NCI-H187 (cell line): ENCODE measurements at regions not wholly inside any gene's neighbourhood (a gene's known extent, or its start where the extent isn't known, plus 50 kb on each side); places are given as distances from the start of the nearest gene placed in this dataset.
A peak's percentile ranks its signal among the peaks of the same experiment; 100 is the strongest.
"Not testable (repeated sequence)": the region's sequence is repeated elsewhere in the genome, so short reads cannot be mapped to it uniquely, and the experiment has no call there.

Source experiments
- DNase-seq, 2 experiments: peaks; one replicate each; lab custom pipeline; 2025; lab: John Stamatoyannopoulos, UW

- DNase-seq = no peak
Measured at GRCh38 chr4:38519666-38520065, 144.3 kb upstream of the KLF3 start.

DNA sequence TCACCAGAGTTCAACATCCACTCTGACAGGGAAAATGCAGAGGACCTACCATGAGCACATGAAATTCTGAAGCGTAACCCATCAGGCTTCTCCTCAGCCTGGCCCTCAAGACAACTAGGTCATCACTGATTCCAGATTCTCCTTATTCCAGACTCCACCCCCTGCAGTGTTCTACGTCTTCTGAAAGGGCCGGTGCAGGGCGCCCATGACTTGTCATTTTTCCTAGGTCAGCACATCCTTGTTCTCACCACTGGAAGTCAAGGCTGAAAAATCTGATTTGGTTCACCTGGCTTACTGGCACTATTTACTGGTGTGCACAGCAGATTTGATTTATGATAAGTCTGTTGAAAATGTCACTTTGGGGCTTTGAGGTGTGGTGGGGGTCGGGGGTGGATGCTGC lies 140.9 kb upstream of the KLF3 start:
- DNase-seq = no peak

DNA sequence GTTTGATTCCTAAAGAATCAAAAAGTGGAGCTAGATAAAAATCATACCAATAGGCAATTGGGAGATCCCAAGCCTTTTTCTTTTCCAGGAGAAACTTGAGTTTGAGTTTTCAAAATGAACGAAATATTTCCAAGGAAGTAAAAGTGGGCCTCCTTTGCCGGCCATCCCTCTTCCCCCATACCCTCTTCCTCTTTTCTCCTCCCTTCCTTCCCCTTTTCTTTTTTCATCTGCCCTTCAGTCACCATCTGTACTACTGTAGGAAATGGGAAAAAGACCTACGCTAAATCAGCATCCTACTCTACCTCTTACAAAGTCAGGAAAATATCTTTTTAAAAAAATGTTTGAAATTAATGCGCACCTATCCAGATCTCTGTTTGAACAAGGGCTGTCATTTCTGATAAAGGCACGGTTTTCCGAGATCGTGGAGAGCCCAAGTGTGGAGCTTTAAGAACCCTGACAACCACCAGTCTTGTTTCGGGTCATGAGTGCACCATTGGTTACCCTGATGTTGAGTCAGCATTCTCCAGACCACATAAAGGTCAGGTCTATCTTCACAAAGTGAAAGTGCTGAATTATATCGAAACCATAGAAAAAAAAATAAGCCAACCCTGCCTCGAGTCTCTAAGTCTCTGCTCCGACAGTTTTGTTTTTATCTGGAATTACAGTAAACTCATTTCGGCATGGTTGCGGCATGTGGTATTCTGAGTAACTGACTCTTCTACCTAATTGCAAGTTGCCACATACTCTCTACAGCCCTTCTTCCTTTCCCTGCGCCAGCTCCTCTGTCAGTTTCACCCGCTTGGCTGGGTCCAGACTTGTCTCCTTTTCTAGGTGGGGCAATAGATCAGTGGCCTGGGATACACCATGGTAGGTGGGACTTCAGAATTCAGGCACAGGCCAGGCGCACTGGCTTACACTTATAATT lies 140.2 kb upstream of the KLF3 start:
- no peak for DNase-seq

DNA sequence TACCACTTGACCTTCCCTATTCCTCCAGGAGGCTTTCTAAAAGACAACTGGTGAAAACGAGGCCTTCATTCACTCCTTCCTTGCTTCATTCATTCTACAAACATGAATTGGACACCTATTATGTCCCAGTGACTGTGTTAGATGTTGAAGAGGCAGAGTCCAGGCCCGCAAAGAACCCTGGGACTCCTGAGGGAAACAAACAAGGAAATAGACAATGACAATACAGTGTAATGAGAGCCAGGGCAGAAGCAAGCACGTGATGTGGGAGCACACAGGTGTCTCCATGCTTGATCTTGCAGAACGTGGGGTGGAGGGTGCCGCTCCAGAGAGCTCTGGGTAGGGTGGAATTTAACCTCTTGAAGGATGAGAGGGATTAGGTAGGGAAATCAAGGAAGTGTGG lies 137.6 kb upstream of the KLF3 start:
- no peak for DNase-seq

- no peak for DNase-seq
Measured at GRCh38 chr4:38529189-38530115, 134.5 kb upstream of the KLF3 start.

GRCh38 chr4:38530486-38530885 lies 133.5 kb upstream of the KLF3 start:
- DNase-seq = no peak

GRCh38 chr4:38531141-38531727 lies 132.8 kb upstream of the KLF3 start:
- DNase-seq = peak; percentile 54 to 76

DNA sequence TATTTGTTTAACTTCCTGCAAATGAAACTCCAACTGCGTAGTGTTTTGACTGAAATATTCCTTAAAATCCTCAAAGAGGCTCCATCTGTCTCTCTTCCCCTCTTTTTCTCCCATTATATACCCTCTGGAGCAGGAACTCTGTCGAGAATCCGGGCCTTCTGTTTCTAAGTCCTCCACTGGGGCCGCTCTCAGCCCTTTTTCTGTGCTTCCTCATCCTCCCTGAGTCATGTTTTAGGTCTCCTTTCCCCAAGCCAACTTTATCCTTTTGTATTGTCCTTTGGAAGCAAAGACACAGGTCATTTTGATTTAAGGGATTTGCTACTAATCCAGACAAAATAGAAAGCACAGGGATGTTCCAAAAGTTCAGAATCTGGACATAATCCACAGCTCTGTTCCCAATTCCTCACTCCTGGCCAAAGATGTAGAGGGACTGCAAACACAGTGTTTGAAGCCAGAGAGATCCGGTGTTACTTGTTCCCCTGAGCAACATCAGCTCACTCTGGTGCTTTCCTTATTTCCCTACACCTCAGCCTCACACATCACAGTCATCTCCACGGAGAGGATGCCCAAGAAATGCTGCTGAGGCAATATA lies 131.0 kb upstream of the KLF3 start:
- no peak for DNase-seq

DNA sequence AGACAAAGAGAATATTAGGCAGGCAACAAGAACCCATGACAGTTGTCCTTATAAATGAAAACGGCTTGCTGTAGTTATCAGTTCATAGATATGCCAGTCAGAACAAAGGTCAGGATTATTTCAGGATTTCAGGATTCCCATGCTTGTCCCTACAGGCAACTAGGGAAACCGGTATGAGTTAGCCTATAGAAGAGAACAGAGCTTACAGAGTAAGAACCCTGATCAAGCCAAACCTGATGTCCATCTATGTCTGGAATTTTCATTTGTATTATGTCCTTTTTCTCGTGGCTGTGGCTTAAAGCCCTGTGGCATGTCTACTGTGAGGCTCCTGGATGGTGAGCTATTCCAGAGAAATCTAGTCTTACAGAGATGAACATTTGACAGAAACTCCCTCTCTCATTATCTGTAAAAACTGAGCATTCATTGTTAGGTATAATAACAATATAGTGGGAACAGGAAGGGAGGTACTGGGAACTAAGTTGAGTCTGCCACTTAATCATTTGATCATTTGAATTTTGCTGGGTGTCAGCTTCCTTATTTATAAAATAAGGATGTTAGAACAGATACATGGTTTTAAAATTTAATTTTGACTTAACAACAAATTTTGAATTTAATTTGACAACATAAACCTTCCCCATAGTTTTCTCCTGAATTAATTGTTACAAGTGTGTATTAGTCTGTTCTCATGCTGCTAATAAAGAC lies 129.5 kb upstream of the KLF3 start:
- DNase-seq = no peak

DNA sequence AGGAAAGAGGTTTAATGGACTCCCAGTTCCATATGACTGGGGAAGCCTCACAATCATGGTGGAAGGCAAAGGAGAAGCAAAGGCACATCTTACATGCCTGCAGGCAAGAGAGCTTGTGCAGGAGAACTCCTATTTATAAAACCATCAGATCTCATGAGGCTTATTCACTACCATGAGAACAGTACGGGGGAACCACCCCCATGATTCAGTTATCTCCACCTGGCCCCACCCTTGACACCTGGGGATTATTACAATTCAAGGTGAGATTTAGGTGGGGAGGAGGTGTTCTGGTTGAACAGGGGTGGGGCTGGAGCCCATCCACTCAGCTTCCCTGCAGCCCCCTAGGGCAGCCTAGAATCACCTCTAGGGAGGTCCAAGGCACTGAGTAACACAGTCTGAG lies 128.9 kb upstream of the KLF3 start:
- DNase-seq = not testable (repeated sequence)

DNA sequence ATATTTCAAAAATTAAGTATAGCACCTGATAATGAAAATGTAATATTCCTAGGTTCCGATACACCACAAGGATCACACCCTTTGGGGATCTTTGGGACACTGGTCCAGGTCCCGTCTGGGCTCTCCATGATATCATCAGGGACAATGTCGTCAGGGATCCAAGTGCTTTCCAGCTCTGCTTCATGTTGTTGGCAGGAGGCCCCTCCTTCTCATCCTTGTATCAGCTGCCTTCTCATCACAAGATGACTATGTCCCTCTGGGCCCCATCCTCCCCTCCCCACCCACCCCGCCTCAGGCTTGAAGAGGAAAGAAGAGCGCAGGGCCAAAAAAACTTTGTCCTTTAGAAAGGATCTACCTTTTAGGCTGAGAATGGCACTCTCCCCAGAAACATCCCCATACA lies 128.3 kb upstream of the KLF3 start:
- DNase-seq = no peak

- DNase-seq = no peak
Measured at GRCh38 chr4:38536716-38537115, 127.3 kb upstream of the KLF3 start.

DNA sequence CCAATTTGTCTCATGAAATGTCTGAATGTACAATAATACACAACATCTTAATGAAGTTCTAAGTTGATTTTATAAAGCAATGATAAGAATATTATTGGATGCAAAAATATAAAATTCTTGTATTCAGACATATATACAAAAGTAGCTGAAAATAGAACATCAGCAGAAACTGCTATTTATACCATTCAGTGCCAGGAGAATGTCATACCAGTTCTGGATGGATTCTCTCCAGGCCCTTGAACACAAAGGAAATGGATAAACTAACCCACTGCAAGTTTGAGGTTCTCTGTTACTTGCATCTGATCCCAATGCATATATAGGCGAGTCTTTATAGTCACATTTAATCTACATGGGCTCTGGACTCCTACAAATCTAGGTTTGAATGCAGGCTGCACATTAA lies 126.3 kb upstream of the KLF3 start:
- DNase-seq = no peak

DNA sequence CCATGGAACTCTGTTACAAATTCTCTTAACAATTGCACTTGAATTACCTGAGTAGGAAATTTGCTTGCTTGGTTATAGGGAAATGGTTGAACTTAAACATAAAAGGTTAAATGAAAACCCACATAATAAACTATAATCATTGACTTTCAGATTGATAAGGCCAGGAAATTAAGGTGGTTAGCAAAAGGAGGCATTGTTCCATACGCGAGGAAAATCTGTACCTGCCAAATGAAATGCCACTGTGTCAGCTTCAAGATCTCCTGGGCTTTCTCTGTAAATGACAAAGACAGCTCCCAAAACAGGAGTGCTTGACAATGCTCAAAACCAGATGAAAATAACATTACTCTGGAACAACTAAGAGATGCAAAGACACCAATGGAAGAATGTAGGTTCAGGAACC lies 125.5 kb upstream of the KLF3 start:
- no peak for DNase-seq

GRCh38 chr4:38539501-38539900 lies 124.5 kb upstream of the KLF3 start:
- no peak for DNase-seq

- no peak for DNase-seq
Measured at GRCh38 chr4:38547052-38547451, 116.9 kb upstream of the KLF3 start.

DNA sequence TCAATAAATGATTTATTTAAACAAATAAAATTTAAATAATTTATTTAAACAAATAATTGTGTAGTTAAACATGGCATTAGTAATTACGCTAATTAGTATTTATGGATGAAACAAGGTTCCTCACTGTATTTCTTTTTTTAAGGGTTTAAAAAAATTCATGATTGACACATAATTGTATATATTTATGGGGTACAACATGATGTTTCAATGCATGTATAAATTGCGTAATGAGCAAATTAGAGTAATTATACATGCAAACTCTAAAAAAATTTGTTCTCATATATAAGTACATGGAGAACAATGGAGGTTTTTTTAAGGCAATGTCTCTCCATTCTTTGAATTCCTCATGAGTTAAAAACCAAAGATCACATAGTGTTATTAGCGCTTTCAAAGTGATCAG lies 115.7 kb upstream of the KLF3 start:
- no peak for DNase-seq

DNA sequence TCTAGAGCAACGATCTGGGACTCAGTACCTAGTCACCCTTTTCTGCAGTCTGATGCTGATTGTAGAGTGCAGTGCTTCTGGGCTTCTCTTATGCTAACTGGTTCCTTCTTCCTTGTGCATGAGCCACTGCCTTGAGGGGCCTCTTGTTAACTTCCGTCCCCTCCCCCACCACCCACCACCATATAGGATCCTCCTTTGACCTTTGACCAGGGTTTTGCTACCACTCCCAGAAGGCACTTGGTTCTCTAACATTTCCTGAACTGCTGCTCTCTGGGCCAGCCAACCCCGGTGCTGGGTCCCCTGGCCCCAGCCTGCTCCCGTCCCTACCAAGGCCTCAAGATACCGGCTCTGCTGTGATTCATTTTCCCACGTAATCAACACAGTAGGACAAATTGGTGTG lies 104.6 kb upstream of the KLF3 start:
- no peak for DNase-seq

- no peak for DNase-seq
Measured at GRCh38 chr4:38560340-38560739, 103.7 kb upstream of the KLF3 start.

GRCh38 chr4:38560768-38561558 lies 103.0 kb upstream of the KLF3 start:
- no peak for DNase-seq

- DNase-seq = no peak
Measured at GRCh38 chr4:38562751-38563198, 101.2 kb upstream of the KLF3 start.
